H1 (cell line): ENCODE measurements at regions not wholly inside any gene's neighbourhood (a gene's known extent, or its start where the extent isn't known, plus 50 kb on each side); places are given as distances from the start of the nearest gene placed in this dataset.

Source experiments
- CTCF ChIA-PET: fragments of 300-600 bp; sonication (Branson Sonifier 250); formaldehyde crosslinking; loops from one replicate; lab custom pipeline; 2021; ENCODE audit not compliant: partially characterized antibody; lab: Charles Lee
- POLR2A ChIA-PET: fragments of 300-600 bp; sonication (Branson Sonifier 250); formaldehyde crosslinking; loops from one replicate; lab custom pipeline; 2021; ENCODE audit warnings: inconsistent platforms; ENCODE audit not compliant: partially characterized antibody; lab: Charles Lee
- DNase-seq, 2 experiments: peaks; one replicate each; pipeline versions ENCODE4 v3.0.0 to v3.0.0-alpha.2; 2010 to 2022; ENCODE audit warnings: low spot score in 2 of 2, low read depth in 1 of 2, mixed read lengths in 1 of 2
- FAIRE-seq: peaks from 2 replicates; lab custom pipeline; 2011; peaks lifted over from hg19 to GRCh38; lab: Jason Lieb, UNC
- H2AFZ ChIP-seq: 2 replicates; pipeline ENCODE4 v1.8.1; 2012; ENCODE audit warnings: low read length, inconsistent platforms
- H2AK5ac ChIP-seq: 2 replicates; pipeline ENCODE4 v1.6.1; 2013; ENCODE audit warnings: low read depth, low read length
- H2BK120ac ChIP-seq: replicated peaks from 2 replicates; pipeline ENCODE3; 2013; ENCODE audit warnings: low read depth, low read length, inconsistent platforms
- H2BK12ac ChIP-seq: 2 replicates; pipeline ENCODE4 v1.6.1; 2013; ENCODE audit warnings: low read depth, low read length
- H2BK15ac ChIP-seq: 2 replicates; pipeline ENCODE4 v1.6.1; 2013; ENCODE audit warnings: low read length
- H2BK20ac ChIP-seq: 2 replicates; pipeline ENCODE4 v1.6.1; 2013; ENCODE audit warnings: low read length
- H2BK5ac ChIP-seq: 2 replicates; pipeline ENCODE4 v1.6.1; 2013; ENCODE audit warnings: low read depth, low read length
- H3K14ac ChIP-seq: 2 replicates; pipeline ENCODE4 v1.6.1; 2013; ENCODE audit warnings: inconsistent platforms; ENCODE audit not compliant: insufficient read length
- H3K18ac ChIP-seq: 2 replicates; pipeline ENCODE4 v1.6.1; 2013; ENCODE audit warnings: low read length; ENCODE audit errors: extremely low read depth
- H3K23ac ChIP-seq: 2 replicates; pipeline ENCODE4 v1.6.1; 2013; ENCODE audit warnings: inconsistent platforms; ENCODE audit not compliant: insufficient read length
- H3K23me2 ChIP-seq: 2 replicates; pipeline ENCODE4 v1.6.1; 2013; ENCODE audit warnings: low read depth, low read length
- H3K27ac ChIP-seq: 2 replicates; pipeline ENCODE4 v1.6.1; 2011; ENCODE audit warnings: low read depth, low read length, inconsistent platforms
- H3K27me3 ChIP-seq, 4 experiments: replicated peaks in 1 of 4; 1 replicate in 1 of 4; 2 replicates in 3 of 4; pipeline versions ENCODE4 v1.6.1 to v1.8.1; 2011 to 2013; ENCODE audit warnings: low read length in 3 of 4, mild to moderate bottlenecking in 3 of 4, inconsistent platforms in 2 of 4, mixed read lengths in 2 of 4, moderate library complexity in 1 of 4; ENCODE audit not compliant: control insufficient read depth in 3 of 4, insufficient read depth in 3 of 4; ENCODE audit errors: extremely low read depth in 1 of 4
- H3K36me3 ChIP-seq, 4 experiments: 2 replicates each; pipeline versions ENCODE4 v1.6.1 to v1.8.1; 2011 to 2013; ENCODE audit warnings: mild to moderate bottlenecking in 4 of 4, low read length in 3 of 4, moderate library complexity in 2 of 4, control low read depth in 1 of 4, inconsistent platforms in 1 of 4; ENCODE audit not compliant: insufficient read depth in 4 of 4, control insufficient read depth in 2 of 4
- H3K4ac ChIP-seq: replicated peaks from 2 replicates; pipeline ENCODE3; 2013; ENCODE audit warnings: low read length, low read depth, mixed read lengths, inconsistent platforms; ENCODE audit not compliant: insufficient read length
- H3K4me1 ChIP-seq, 4 experiments: replicated peaks in 1 of 4; 1 replicate in 1 of 4; 2 replicates in 3 of 4; pipeline versions ENCODE4 v1.6.1 to v1.8.1; 2011 to 2013; ENCODE audit warnings: low read length in 3 of 4, inconsistent platforms in 2 of 4, mixed read lengths in 1 of 4; ENCODE audit not compliant: insufficient read depth in 4 of 4, control insufficient read depth in 3 of 4
- H3K4me2 ChIP-seq, 2 experiments: 2 replicates each; pipeline versions ENCODE4 v1.6.1 to v1.8.1; 2011 to 2013; ENCODE audit warnings: low read depth in 2 of 2, low read length in 2 of 2, control low read depth in 1 of 2, inconsistent platforms in 1 of 2, mild to moderate bottlenecking in 1 of 2; ENCODE audit not compliant: insufficient read depth in 1 of 2
- H3K4me3 ChIP-seq, 4 experiments: fragments of 200-600, 300-600 bp in 1 of 4; sonication (generic), shearing (Covaris generic), sonication (Bioruptor Twin) in 1 of 4; 2 replicates each; pipeline versions ENCODE4 v1.5.1 to v1.8.1; 2011 to 2016; ENCODE audit warnings: low read length in 4 of 4, low read depth in 3 of 4, control low read depth in 2 of 4, inconsistent platforms in 2 of 4, mild to moderate bottlenecking in 2 of 4, mixed read lengths in 1 of 4, moderate library complexity in 1 of 4; ENCODE audit not compliant: insufficient read depth in 2 of 4; ENCODE audit errors: extremely low read depth in 1 of 4
- H3K56ac ChIP-seq: replicated peaks from 2 replicates; pipeline ENCODE3; 2013; ENCODE audit warnings: low read depth, mild to moderate bottlenecking, mixed read lengths, low read length, inconsistent platforms; ENCODE audit not compliant: insufficient read length
- H3K79me1 ChIP-seq: 2 replicates; pipeline ENCODE4 v1.6.1; 2013; ENCODE audit warnings: low read depth, low read length, control low read depth
- H3K79me2 ChIP-seq, 2 experiments: 2 replicates each; pipeline versions ENCODE4 v1.6.1 to v1.8.1; 2012 to 2013; ENCODE audit warnings: low read length in 2 of 2, mild to moderate bottlenecking in 2 of 2, inconsistent platforms in 1 of 2; ENCODE audit not compliant: insufficient read depth in 2 of 2, control insufficient read depth in 1 of 2
- H3K9ac ChIP-seq, 4 experiments: replicated peaks in 1 of 4; 1 replicate in 1 of 4; 2 replicates in 3 of 4; pipeline versions ENCODE4 v1.6.1 to v1.8.1; 2011 to 2013; ENCODE audit warnings: low read depth in 3 of 4, low read length in 3 of 4, control low read depth in 2 of 4, mild to moderate bottlenecking in 2 of 4, moderate library complexity in 2 of 4, inconsistent platforms in 1 of 4; ENCODE audit errors: extremely low read depth in 1 of 4
- H3K9me3 ChIP-seq, 2 experiments: 2 replicates each; pipeline versions ENCODE4 v1.6.1 to v1.8.1; 2012 to 2013; ENCODE audit warnings: mild to moderate bottlenecking in 2 of 2, moderate library complexity in 2 of 2, control low read depth in 1 of 2, inconsistent platforms in 1 of 2, low read depth in 1 of 2, low read length in 1 of 2, mixed read lengths in 1 of 2; ENCODE audit not compliant: insufficient read depth in 2 of 2
- H4K20me1 ChIP-seq, 2 experiments: replicated peaks in 1 of 2; 2 replicates each; pipeline versions ENCODE3 to v1.8.1; 2011 to 2013; ENCODE audit warnings: inconsistent platforms in 2 of 2, low read length in 2 of 2, mild to moderate bottlenecking in 1 of 2; ENCODE audit not compliant: insufficient read depth in 2 of 2, control insufficient read depth in 1 of 2
- H4K5ac ChIP-seq: 2 replicates; pipeline ENCODE4 v1.6.1; 2013; ENCODE audit warnings: low read length, low read depth, mixed read lengths, inconsistent platforms; ENCODE audit not compliant: insufficient read length
- H4K8ac ChIP-seq: 2 replicates; pipeline ENCODE4 v1.8.0; 2013; ENCODE audit warnings: mild to moderate bottlenecking, moderate library complexity, low read length, inconsistent platforms; ENCODE audit not compliant: insufficient read depth; ENCODE audit errors: extremely low read depth
- H4K91ac ChIP-seq: replicated peaks from 2 replicates; pipeline ENCODE3; 2013; ENCODE audit warnings: low read length, mixed read lengths, inconsistent platforms; ENCODE audit not compliant: insufficient read length
- ATF3 ChIP-seq: IDR thresholded peaks from 2 replicates; pipeline ENCODE4 v1.6.1; 2011; ENCODE audit warnings: low read depth, mild to moderate bottlenecking, low read length; ENCODE audit not compliant: insufficient read depth
- EP300 ChIP-seq, 2 experiments: IDR thresholded peaks; 1 replicate in 1 of 2; 2 replicates in 1 of 2; pipeline ENCODE4 v1.6.1; 2011 to 2012; ENCODE audit warnings: low read depth in 2 of 2, low read length in 2 of 2, mild to moderate bottlenecking in 2 of 2, borderline replicate concordance in 1 of 2, inconsistent platforms in 1 of 2, moderate library complexity in 1 of 2
- GABPA ChIP-seq: IDR thresholded peaks from 2 replicates; pipeline ENCODE4 v1.6.1; 2011; ENCODE audit warnings: mild to moderate bottlenecking, low read length, moderate library complexity, borderline replicate concordance; ENCODE audit not compliant: insufficient read depth
- HDAC2 ChIP-seq, 2 experiments: fragments of 300-600 bp in 1 of 2; sonication (generic) in 1 of 2; IDR thresholded peaks; 2 replicates each; pipeline ENCODE4 v1.6.1; 2011 to 2012; ENCODE audit warnings: low read depth in 2 of 2, low read length in 2 of 2, mild to moderate bottlenecking in 2 of 2, moderate library complexity in 2 of 2, borderline replicate concordance in 1 of 2, inconsistent platforms in 1 of 2
- JUN ChIP-seq: IDR thresholded peaks from 2 replicates; pipeline ENCODE4 v1.6.1; 2011; ENCODE audit warnings: low read depth, mild to moderate bottlenecking, improper control_type of control experiment, low read length
- KDM4A ChIP-seq: IDR thresholded peaks from one replicate; pipeline ENCODE4 v1.7.1; 2012; ENCODE audit warnings: low read depth, mild to moderate bottlenecking, moderate library complexity, low read length, inconsistent platforms; ENCODE audit not compliant: severe bottlenecking
- KDM5A ChIP-seq: fragments of 200-600 bp; IDR thresholded peaks from 2 replicates; pipeline ENCODE4 v1.7.1; 2012; ENCODE audit warnings: mild to moderate bottlenecking, low read length, inconsistent platforms, mixed read lengths
- MAX ChIP-seq: IDR thresholded peaks from 2 replicates; pipeline ENCODE4 v1.6.1; 2012; ENCODE audit warnings: inconsistent platforms
- POLR2A ChIP-seq, 2 experiments: IDR thresholded peaks; 1 replicate in 1 of 2; 2 replicates in 1 of 2; pipeline ENCODE4 v1.6.1; 2011; ENCODE audit warnings: low read depth in 2 of 2, low read length in 2 of 2, mild to moderate bottlenecking in 2 of 2; ENCODE audit errors: control extremely low read depth in 1 of 2
- POU5F1 ChIP-seq: IDR thresholded peaks from 2 replicates; pipeline ENCODE4 v1.6.1; 2011; ENCODE audit warnings: low read depth, mild to moderate bottlenecking, low read length, moderate library complexity
- RNF2 ChIP-seq: fragments of 200-900, 300-1000 bp; sonication (generic); IDR thresholded peaks from 2 replicates; pipeline ENCODE4 v1.7.1; 2016; ENCODE audit warnings: borderline replicate concordance, low read depth, mild to moderate bottlenecking, antibody characterized with exemption, low read length; ENCODE audit not compliant: poor library complexity, severe bottlenecking; ENCODE audit errors: missing control alignments
- SP4 ChIP-seq: IDR thresholded peaks from 2 replicates; pipeline ENCODE4 v1.6.1; 2012; ENCODE audit warnings: low read length, inconsistent platforms
- SUZ12 ChIP-seq: fragments of 200-600 bp; sonication (generic); IDR thresholded peaks from 2 replicates; pipeline ENCODE4 v1.6.1; 2012; ENCODE audit warnings: mild to moderate bottlenecking, inconsistent platforms, low read length, moderate library complexity, mixed read lengths
- WGBS, 2 experiments: shearing (Covaris generic) in 1 of 2; methylation state at CpG; one replicate each; pipeline versions ENCODE4 v1.1.6 to v1.1.7; 2013 to 2015; ENCODE audit warnings: low lambda C conversion rate in 2 of 2, mixed read lengths in 2 of 2, inconsistent platforms in 1 of 2, low coverage in 1 of 2, missing lambda C conversion rate in 1 of 2; ENCODE audit not compliant: insufficient replicate concordance in 2 of 2, insufficient coverage in 1 of 2, insufficient read length in 1 of 2; ENCODE audit errors: extremely low coverage in 1 of 2, missing lambda C conversion rate in 1 of 2; 5-methylcytosine and 5-hydroxymethylcytosine counted together

GRCh38 chr21:33989440-33989839 lies 73.8 kb upstream of the ATP5PO start:
- no peaks in the 10 kb centered on the region for H3K79me1 ChIP-seq
- H3K27me3 ChIP-seq = no peaks in the 10 kb centered on the region; a peak in 1 of 7 replicates
- no peak overlapping the region for H2BK15ac ChIP-seq
- H4K91ac ChIP-seq = no peak overlapping the region
- no peak overlapping the region for H3K9ac ChIP-seq
- no peak overlapping the region for H2BK20ac ChIP-seq
- H3K23ac ChIP-seq = no peak overlapping the region
- H4K5ac ChIP-seq = no peak overlapping the region
- no peak overlapping the region for H3K14ac ChIP-seq
- no peak overlapping the region for H2AFZ ChIP-seq
- H3K18ac ChIP-seq = no peak overlapping the region
- 87% methylated on average over 2 of the region's 2 CpGs; no CpG with 5 or more reads in 1 of the 2 experiments for WGBS, 2 experiments
- peaks cover 0 to 9% (median 2%) of the 10 kb centered on the region in 4 experiments; a peak in 6 of 7 replicates for H3K4me1 ChIP-seq
- H3K23me2 ChIP-seq = peaks cover 6% of the 10 kb centered on the region; the same call in 1 of the 2 replicates
- peaks cover 0 to 6% of the 10 kb centered on the region in 2 experiments for H4K20me1 ChIP-seq
- CTCF ChIA-PET = interaction anchor here (0.6 kb wide), 1 partner anchor 13 kb away, joined by 4 read pairs; no protein-coding TSS in a partner anchor
- no peak overlapping the region for H3K4ac ChIP-seq
- H2BK12ac ChIP-seq = no peak overlapping the region
- no peak overlapping the region for H2BK120ac ChIP-seq
- no peaks in the 10 kb centered on the region for H3K79me2 ChIP-seq
- no peak overlapping the region for H2AK5ac ChIP-seq
- FAIRE-seq = no peak
- H2BK5ac ChIP-seq = no peak overlapping the region
- no peak overlapping the region for H3K4me2 ChIP-seq
- H3K56ac ChIP-seq = no peak overlapping the region
- POLR2A ChIA-PET = interaction anchor here (0.9 kb wide), 2 partner anchors 8 to 84 kb away, joined by 3 read pairs; partner anchors contain the start of genes MRPS6 and SLC5A3
- DNase-seq = no peak
- no peak overlapping the region for H3K27ac ChIP-seq
- no peaks in the 10 kb centered on the region for H3K9me3 ChIP-seq
- no peaks in the 10 kb centered on the region; a peak in 1 of 8 replicates for H3K36me3 ChIP-seq
- H3K4me3 ChIP-seq = no peak overlapping the region
- TF ChIP-seq GABPA = no peak
- TF ChIP-seq MAX = no peak
- no peak for TF ChIP-seq HDAC2 (IDR thresholded peaks at IDR 0.05; ENCODE audit: borderline replicate concordance in 1 of 2, low read depth in 2 of 2, low read length in 2 of 2)
- no peak for TF ChIP-seq KDM4A
- TF ChIP-seq POLR2A (IDR thresholded peaks at IDR 0.05; ENCODE audit: control extremely low read depth in 1 of 2, low read depth in 2 of 2, low read length in 2 of 2) = no peak
- no peak for TF ChIP-seq SUZ12
- TF ChIP-seq JUN = no peak
- no peak for TF ChIP-seq RNF2
- TF ChIP-seq ATF3 = no peak
- no peak for TF ChIP-seq EP300 (IDR thresholded peaks at IDR 0.05; ENCODE audit: borderline replicate concordance in 1 of 2, low read depth in 2 of 2, low read length in 2 of 2)
- TF ChIP-seq KDM5A = no peak
- no peak for TF ChIP-seq POU5F1
- TF ChIP-seq SP4 = no peak
- TF ChIP-seq, all 59 proteins: peak for 0
- no peak overlapping the region for H4K8ac ChIP-seq
